HEK293 (cell line): ENCODE measurements at regions not wholly inside any gene's neighbourhood (a gene's known extent, or its start where the extent isn't known, plus 50 kb on each side); places are given as distances from the start of the nearest gene placed in this dataset.

Experiments
- CTCF ChIA-PET: fragments of 350-600 bp; formaldehyde crosslinking; extraction: SDS; loops from one replicate; lab custom pipeline; 2021; ENCODE audit warnings: antibody characterized with exemption; lab: Yijun Ruan, JAX
- POLR2A ChIA-PET: fragments of 300-600 bp; formaldehyde crosslinking; extraction: SDS; loops from one replicate; lab custom pipeline; 2020; ENCODE audit warnings: antibody characterized with exemption, inconsistent platforms; lab: Yijun Ruan, JAX
- H3K27ac ChIP-seq: fragments of 200-500 bp; sonication (Bioruptor generic); 2 replicates; pipeline ENCODE4 v1.5.1; 2014; ENCODE audit warnings: low read depth, low read length, control low read depth, inconsistent platforms; ENCODE audit errors: extremely low read depth
- H3K36me3 ChIP-seq, 2 experiments: fragments of 200-500 bp in 1 of 2; sonication (Bioruptor generic) in 1 of 2; 1 replicate in 1 of 2; 2 replicates in 1 of 2; pipeline ENCODE4 v1.5.1; 2014 to 2017; ENCODE audit warnings: inconsistent platforms in 2 of 2, low read length in 2 of 2; ENCODE audit not compliant: control insufficient read depth in 2 of 2, insufficient read depth in 1 of 2
- H3K4me1 ChIP-seq: fragments of 200-500 bp; sonication (Bioruptor generic); 2 replicates; pipeline ENCODE4 v1.5.1; 2014; ENCODE audit warnings: mild to moderate bottlenecking, low read length, inconsistent platforms; ENCODE audit not compliant: control insufficient read depth, insufficient read depth
- H3K4me3 ChIP-seq: 2 replicates; pipeline ENCODE4 v1.5.1; 2011; ENCODE audit warnings: low read depth, mild to moderate bottlenecking, control low read depth, low read length, moderate library complexity
- H3K9me3 ChIP-seq: fragments of 200-500 bp; sonication (Bioruptor generic); 2 replicates; pipeline ENCODE4 v1.5.1; 2014; ENCODE audit warnings: low read depth, low read length, inconsistent platforms; ENCODE audit not compliant: control insufficient read depth, insufficient read depth
- BCL11B ChIP-seq: fragments of 450-650 bp; formaldehyde crosslinking; IDR thresholded peaks from 2 replicates; pipeline ENCODE4 v1.5.1; 2016; ENCODE audit warnings: low read depth, missing biosample characterization, missing genetic modification characterization
- GLI2 ChIP-seq: fragments of 450-650 bp; formaldehyde crosslinking; IDR thresholded peaks from 2 replicates; pipeline ENCODE4; 2017; ENCODE audit warnings: missing biosample characterization, missing genetic modification characterization, low read depth, borderline replicate concordance
- GLIS1 ChIP-seq: fragments of 450-650 bp; formaldehyde crosslinking; IDR thresholded peaks from 2 replicates; pipeline ENCODE4 v1.5.1; 2016; ENCODE audit warnings: missing biosample characterization, missing genetic modification characterization
- GLIS2 ChIP-seq: fragments of 450-650 bp; formaldehyde crosslinking; IDR thresholded peaks from 2 replicates; pipeline ENCODE4 v1.5.1; 2016; ENCODE audit warnings: missing biosample characterization, missing genetic modification characterization
- KLF7 ChIP-seq: fragments of 450-650 bp; formaldehyde crosslinking; IDR thresholded peaks from 2 replicates; pipeline ENCODE4 v1.5.1; 2016; ENCODE audit warnings: missing biosample characterization, missing genetic modification characterization, borderline replicate concordance
- SALL2 ChIP-seq: fragments of 450-650 bp; formaldehyde crosslinking; IDR thresholded peaks from 2 replicates; pipeline ENCODE4 v1.5.0; 2017; ENCODE audit warnings: missing biosample characterization, mild to moderate bottlenecking, missing genetic modification characterization, borderline replicate concordance
- TCF7L2 ChIP-seq: IDR thresholded peaks from 2 replicates; pipeline ENCODE4 v1.6.1; 2011; ENCODE audit warnings: low read depth, mild to moderate bottlenecking, inconsistent platforms, low read length, moderate library complexity, borderline replicate concordance
- ZBTB6 ChIP-seq: fragments of 450-650 bp; formaldehyde crosslinking; IDR thresholded peaks from 2 replicates; pipeline ENCODE4 v1.5.1; 2017; ENCODE audit warnings: missing biosample characterization, missing genetic modification characterization
- ZFHX2 ChIP-seq: fragments of 450-650 bp; formaldehyde crosslinking; conservative IDR thresholded peaks from 2 replicates; pipeline ENCODE4 v1.5.1; 2016; ENCODE audit warnings: missing biosample characterization, missing genetic modification characterization
- ZFP37 ChIP-seq: fragments of 450-650 bp; formaldehyde crosslinking; IDR thresholded peaks from 2 replicates; pipeline ENCODE4 v1.5.1; 2016; ENCODE audit warnings: missing biosample characterization, missing genetic modification characterization
- ZNF133 ChIP-seq: fragments of 450-650 bp; formaldehyde crosslinking; IDR thresholded peaks from 2 replicates; pipeline ENCODE4 v1.5.1; 2016; ENCODE audit warnings: missing biosample characterization, missing genetic modification characterization
- ZNF138 ChIP-seq: fragments of 450-650 bp; formaldehyde crosslinking; IDR thresholded peaks from 2 replicates; pipeline ENCODE4 v1.5.1; 2016; ENCODE audit warnings: missing biosample characterization, missing genetic modification characterization, borderline replicate concordance
- ZNF202 ChIP-seq: fragments of 450-650 bp; formaldehyde crosslinking; IDR thresholded peaks from 2 replicates; pipeline ENCODE4 v1.5.1; 2016; ENCODE audit warnings: missing biosample characterization, missing genetic modification characterization, borderline replicate concordance
- ZNF302 ChIP-seq: fragments of 450-650 bp; formaldehyde crosslinking; IDR thresholded peaks from 2 replicates; pipeline ENCODE4 v1.5.1; 2016; ENCODE audit warnings: missing biosample characterization, missing genetic modification characterization, low read depth
- ZNF341 ChIP-seq: fragments of 450-650 bp; formaldehyde crosslinking; IDR thresholded peaks from 2 replicates; pipeline ENCODE4; 2016; ENCODE audit warnings: low read depth, missing biosample characterization, missing genetic modification characterization
- ZNF350 ChIP-seq: fragments of 450-650 bp; formaldehyde crosslinking; IDR thresholded peaks from 2 replicates; pipeline ENCODE4 v1.5.0; 2017; ENCODE audit warnings: missing biosample characterization, mild to moderate bottlenecking, missing genetic modification characterization
- ZNF362 ChIP-seq: fragments of 450-650 bp; formaldehyde crosslinking; IDR thresholded peaks from 2 replicates; pipeline ENCODE4 v1.5.1; 2016; ENCODE audit warnings: missing biosample characterization, missing genetic modification characterization
- ZNF394 ChIP-seq: fragments of 450-650 bp; formaldehyde crosslinking; IDR thresholded peaks from 2 replicates; pipeline ENCODE4 v1.5.1; 2016; ENCODE audit warnings: missing biosample characterization, missing genetic modification characterization, mild to moderate bottlenecking, moderate library complexity, borderline replicate concordance
- ZNF501 ChIP-seq: fragments of 450-650 bp; formaldehyde crosslinking; IDR thresholded peaks from 2 replicates; pipeline ENCODE4 v1.5.1; 2016; ENCODE audit warnings: missing biosample characterization, missing genetic modification characterization
- ZNF514 ChIP-seq: fragments of 450-650 bp; formaldehyde crosslinking; IDR thresholded peaks from 2 replicates; pipeline ENCODE4 v1.5.1; 2016; ENCODE audit warnings: missing biosample characterization, missing genetic modification characterization
- ZNF529 ChIP-seq: fragments of 450-650 bp; formaldehyde crosslinking; IDR thresholded peaks from 2 replicates; pipeline ENCODE4 v1.5.1; 2017; ENCODE audit warnings: missing genetic modification characterization, missing biosample characterization; ENCODE audit not compliant: insufficient replicate concordance
- ZNF544 ChIP-seq: fragments of 450-650 bp; formaldehyde crosslinking; IDR thresholded peaks from 2 replicates; pipeline ENCODE4 v1.5.0; 2017; ENCODE audit warnings: missing biosample characterization, missing genetic modification characterization
- ZNF654 ChIP-seq: fragments of 450-650 bp; formaldehyde crosslinking; IDR thresholded peaks from 2 replicates; pipeline ENCODE4 v1.5.1; 2016; ENCODE audit warnings: low read depth, missing biosample characterization, missing genetic modification characterization
- ZNF677 ChIP-seq: fragments of 450-650 bp; IDR thresholded peaks from 2 replicates; pipeline ENCODE4 v1.5.0; 2018; ENCODE audit warnings: missing biosample characterization, mild to moderate bottlenecking, missing genetic modification characterization, moderate library complexity
- ZNF843 ChIP-seq: fragments of 450-650 bp; formaldehyde crosslinking; IDR thresholded peaks from 2 replicates; pipeline ENCODE4 v1.5.1; 2016; ENCODE audit warnings: missing biosample characterization, missing genetic modification characterization

GRCh38 chr6:104031346-104031745, 828.4 kb downstream of the HACE1 start (continued):
- TF ChIP-seq ZNF302 = no peak

- CTCF ChIA-PET = no interaction called here
- no peak overlapping the region for H3K4me3 ChIP-seq
- no peak overlapping the region for H3K27ac ChIP-seq
- TF ChIP-seq ZNF654 (no peak), ZNF350 (tag by site-specific recombination) (no peak), ZNF133 (no peak), ZNF677 (tag by site-specific recombination) (no peak)
- POLR2A ChIA-PET = no interaction called here
- H3K4me1 ChIP-seq = no peaks in the 10 kb centered on the region
- H3K9me3 ChIP-seq = no peaks in the 10 kb centered on the region
- H3K36me3 ChIP-seq = no peaks in the 10 kb centered on the region
Measured at GRCh38 chr6:104022126-104022525, 837.6 kb downstream of the HACE1 start.

GRCh38 chr6:104019075-104019753, 840.5 kb downstream of the HACE1 start:
- CTCF ChIA-PET = no interaction called here
- H3K27ac ChIP-seq = no peak overlapping the region
- POLR2A ChIA-PET = no interaction called here

GRCh38 chr6:104017410-104018381, 842.0 kb downstream of the HACE1 start:
- ChIA-PET POLR2A (no interaction called here), CTCF (no interaction called here)
- no peak overlapping the region for H3K27ac ChIP-seq
- no peak overlapping the region for H3K4me3 ChIP-seq
- no peaks in the 10 kb centered on the region for H3K4me1 ChIP-seq
- no peaks in the 10 kb centered on the region for H3K9me3 ChIP-seq
- no peaks in the 10 kb centered on the region for H3K36me3 ChIP-seq
- TF ChIP-seq ZNF544 (no peak), ZNF501 (tag by site-specific recombination) (no peak), TCF7L2 (no peak), ZBTB6 (tag by site-specific recombination) (no peak), GLIS2 (tag by site-specific recombination) (no peak), ZNF394 (tag by site-specific recombination) (no peak), ZNF514 (tag by site-specific recombination) (no peak), GLIS1 (tag by site-specific recombination) (no peak), ZNF341 (tag by site-specific recombination) (no peak), ZNF362 (tag by site-specific recombination) (no peak), ZNF202 (tag by site-specific recombination) (no peak), KLF7 (tag by site-specific recombination) (no peak), BCL11B (tag by site-specific recombination) (no peak), ZFP37 (tag by site-specific recombination) (no peak), ZNF529 (tag by site-specific recombination) (no peak), ZNF843 (tag by site-specific recombination) (no peak), SALL2 (tag by site-specific recombination) (no peak), GLI2 (tag by site-specific recombination) (no peak)

More at GRCh38 chr6:104019075-104019753, 840.5 kb downstream of the HACE1 start:
- Histone ChIP-seq H3K9me3 (no peaks in the 10 kb centered on the region), H3K36me3 (no peaks in the 10 kb centered on the region), H3K4me3 (no peak overlapping the region), H3K4me1 (no peaks in the 10 kb centered on the region)
- TF ChIP-seq ZFHX2 (tag by site-specific recombination) = peak; percentile 40; the same call in 1 of the 2 replicates
- TF ChIP-seq ZNF138 (tag by site-specific recombination) = no peak
